HG03469 (cell line): ENCODE measurements at regions not wholly inside any gene's neighbourhood (a gene's known extent, or its start where the extent isn't known, plus 50 kb on each side); places are given as distances from the start of the nearest gene placed in this dataset.

ENCODE experiments used
- ATAC-seq: cut with Tn5 transposase; IDR thresholded peaks from one replicate; pipeline ENCODE4 v1.9.1; 2021; ENCODE audit warnings: mild to moderate bottlenecking, moderate library complexity, moderate number of reproducible peaks; ENCODE audit not compliant: unreplicated experiment

DNA sequence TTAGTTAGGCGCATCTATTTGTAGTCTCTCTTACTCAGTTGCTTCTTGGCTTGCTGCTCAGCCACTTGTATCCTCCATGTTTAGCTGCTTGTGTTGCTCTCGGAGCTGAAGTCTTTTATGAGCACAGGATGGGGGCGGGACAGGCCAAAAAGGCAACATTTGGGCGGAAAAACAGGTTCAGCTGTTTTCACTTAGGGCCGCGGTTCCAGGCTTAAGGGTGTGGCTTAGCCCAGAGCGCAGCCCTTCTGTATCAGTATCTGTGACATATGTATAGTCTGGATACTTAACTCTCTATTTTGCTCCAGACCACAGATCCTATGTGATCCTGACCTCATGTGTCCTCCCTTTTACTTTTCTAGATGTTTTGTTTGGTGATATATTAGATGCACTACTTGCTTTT lies 763.5 kb downstream of the SUCLG1 start:
- ATAC-seq = no peak

DNA sequence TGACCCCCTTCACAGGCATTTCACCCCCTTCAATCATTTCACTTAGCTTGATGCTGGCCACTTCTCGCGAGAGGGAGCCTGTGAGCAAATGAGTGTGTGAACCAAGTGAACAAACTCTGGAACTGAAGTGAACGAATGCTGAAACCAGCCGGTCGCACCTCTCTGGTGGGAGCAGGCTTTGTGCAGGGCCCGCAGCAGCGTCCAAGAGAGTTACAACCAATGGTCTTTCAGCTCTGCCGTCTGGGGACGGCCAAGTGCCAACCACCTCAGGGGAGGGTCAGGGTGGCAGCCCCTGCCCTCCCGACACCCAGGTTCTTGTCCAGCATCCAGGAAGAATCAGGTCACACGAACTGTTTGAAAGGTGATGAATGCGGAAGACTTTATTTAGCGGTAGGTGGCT lies 764.0 kb downstream of the SUCLG1 start:
- ATAC-seq = no peak

DNA sequence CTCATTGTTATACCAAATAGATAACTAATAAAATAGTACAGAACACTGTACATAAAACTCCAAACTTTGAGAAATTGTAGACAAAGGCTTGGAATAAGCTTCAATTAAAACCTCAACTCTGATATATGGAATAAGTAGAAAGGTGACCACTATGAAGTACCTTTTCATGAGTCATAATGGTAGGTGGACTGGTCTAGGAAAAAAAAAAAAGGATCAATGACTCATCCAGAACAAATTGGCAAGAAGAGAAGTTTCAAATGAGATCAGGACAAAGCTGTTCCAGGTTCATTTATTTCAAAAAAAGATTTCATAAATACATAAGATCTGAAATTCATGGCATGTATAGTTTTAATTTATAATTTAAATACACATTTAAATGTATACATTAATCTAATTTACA lies 769.7 kb downstream of the SUCLG1 start:
- ATAC-seq = no peak

DNA sequence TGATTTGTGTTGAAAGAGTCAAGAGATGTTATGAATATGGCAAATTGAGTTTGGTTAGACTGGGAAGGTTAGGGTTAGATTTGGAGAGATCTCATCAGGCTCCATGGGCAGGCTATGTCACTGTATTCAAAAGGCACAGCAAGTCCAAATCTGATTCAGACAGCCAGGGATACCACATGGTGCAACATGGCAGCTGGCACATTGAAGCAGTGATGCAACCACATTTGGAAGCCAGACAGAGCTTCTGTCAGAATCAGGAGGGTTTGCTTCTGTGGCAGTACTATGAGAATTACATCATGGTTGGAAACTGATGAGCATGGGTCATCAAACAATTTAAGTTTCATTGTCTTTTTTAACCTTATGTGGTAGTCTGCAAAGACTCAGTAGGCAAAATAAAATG lies 772.2 kb downstream of the SUCLG1 start:
- ATAC-seq = no peak

- no peak for ATAC-seq
These were observed 785.0 kb downstream of the SUCLG1 start for GRCh38 chr2:83674050-83674449.

GRCh38 chr2:83665894-83666293 lies 793.2 kb downstream of the SUCLG1 start:
- no peak for ATAC-seq

DNA sequence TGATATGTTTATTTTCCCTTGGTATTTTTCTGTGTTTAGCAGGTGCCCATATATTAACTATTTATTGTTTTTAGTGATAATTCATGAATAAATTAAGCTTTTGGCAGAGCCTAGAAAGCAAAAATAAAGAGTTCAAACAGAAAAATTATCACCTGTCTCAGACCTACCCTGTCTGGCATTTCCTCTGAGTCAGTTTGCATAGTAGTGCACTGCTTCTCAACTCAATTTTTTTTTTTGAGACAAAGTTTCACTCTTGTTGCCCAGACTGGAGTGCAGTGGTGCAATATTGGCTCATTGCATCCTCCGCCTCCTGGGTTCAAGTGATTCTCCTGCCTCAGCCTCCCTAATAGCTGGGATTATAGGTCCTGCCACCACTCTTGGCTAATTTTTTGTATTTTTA lies 793.9 kb downstream of the SUCLG1 start:
- ATAC-seq = no peak

DNA sequence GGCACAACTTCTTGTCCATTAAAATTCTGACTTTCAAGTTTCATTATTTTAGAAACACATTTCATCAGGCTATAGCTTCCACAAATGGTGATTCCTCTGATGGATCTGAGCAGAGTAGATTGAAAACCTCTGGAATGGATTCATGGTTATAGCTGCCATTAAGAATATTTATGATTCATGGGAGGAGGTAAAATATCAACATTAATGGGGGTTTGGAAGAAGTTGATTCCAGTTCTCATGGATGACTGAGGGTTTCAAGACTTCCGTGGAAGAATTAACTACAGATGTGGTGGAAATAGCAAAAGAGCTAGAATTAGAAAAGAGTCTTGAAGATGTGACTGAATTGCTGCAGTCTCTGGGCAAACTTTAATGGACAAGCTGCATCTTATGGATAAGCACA lies 797.4 kb downstream of the SUCLG1 start:
- no peak for ATAC-seq

DNA sequence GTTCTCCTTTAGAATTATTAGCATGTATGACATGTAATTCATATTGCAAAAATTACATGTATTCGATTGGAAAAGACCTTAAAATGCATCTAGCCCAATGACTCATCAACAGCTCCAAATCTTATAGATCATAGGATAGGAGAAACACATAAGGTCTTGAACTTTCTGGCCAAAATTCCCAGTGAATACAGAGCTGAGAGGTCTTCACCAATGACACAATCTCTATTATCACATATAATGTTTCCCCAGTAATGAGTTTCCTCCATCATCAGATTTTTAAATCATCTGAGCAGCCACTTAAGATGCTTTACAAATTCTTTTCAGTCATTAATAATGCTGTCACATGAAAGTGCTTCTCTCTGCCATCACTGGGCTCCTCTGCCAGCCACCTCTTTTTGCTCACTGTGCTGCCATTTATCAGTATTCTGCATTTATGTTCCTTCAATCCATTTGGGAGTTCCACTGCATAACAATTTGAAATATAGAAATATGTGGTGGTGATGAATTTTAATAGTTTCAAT lies 804.9 kb downstream of the SUCLG1 start:
- ATAC-seq = no peak

GRCh38 chr2:83650898-83651297 lies 808.2 kb downstream of the SUCLG1 start:
- no peak for ATAC-seq

- ATAC-seq = no peak
These were observed 808.9 kb downstream of the SUCLG1 start for GRCh38 chr2:83650161-83650560.

DNA sequence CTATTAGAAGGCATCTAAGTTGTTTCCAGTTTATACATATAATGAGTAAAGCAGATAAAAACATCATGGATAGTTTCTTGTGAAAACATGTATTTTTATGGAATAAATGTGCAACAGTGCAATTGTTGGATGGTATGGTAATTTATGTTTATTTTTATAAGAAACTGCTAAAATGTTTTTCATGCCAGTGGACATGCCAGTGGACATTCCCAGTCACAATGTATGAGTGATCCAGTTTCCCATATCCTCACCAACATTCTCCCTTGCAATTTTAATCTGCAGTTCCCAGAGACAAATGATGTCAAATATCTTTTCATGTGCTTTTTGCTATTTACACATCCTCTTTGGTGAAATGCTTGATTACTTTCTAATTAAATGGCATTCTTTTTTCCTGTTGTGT lies 818.6 kb downstream of the SUCLG1 start:
- no peak for ATAC-seq

DNA sequence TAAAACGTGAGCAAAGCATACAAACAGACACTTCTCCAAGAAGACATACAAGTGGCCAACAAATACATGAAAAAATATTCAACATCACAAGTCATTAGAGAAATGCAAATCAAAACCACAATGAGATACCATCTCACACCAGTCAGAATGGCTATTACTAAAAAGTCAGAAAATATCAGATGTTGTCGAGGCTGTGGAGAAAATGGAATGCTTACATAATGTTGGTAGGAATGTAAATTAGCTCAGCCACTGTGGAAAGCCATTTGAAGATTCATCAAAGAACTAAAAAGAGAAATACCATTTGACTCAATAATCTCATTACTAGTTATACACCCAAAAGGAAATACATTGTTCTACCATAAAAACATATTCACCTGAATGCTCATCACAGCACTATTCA lies 825.7 kb downstream of the SUCLG1 start:
- ATAC-seq = no peak

GRCh38 chr2:83630351-83630750 lies 828.7 kb downstream of the SUCLG1 start:
- ATAC-seq = no peak

DNA sequence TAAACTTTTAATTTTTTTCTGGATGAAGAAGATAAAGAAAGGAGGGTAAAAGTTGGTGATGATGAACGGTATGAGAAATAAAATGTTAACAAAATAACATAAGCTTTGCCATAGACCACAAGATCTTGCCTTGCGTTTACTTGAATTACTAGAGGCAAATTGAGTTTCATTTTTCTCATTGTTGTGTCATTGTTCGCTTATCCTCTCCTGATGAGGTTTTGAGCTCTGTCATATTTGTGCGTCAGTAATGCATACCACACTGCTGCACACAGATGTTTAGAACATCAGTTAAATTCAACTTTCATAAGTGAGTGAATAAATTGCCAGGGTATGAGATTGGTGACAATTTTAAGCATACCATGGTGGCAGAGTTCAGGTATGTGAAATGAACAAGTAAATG lies 843.6 kb downstream of the SUCLG1 start:
- ATAC-seq = no peak

DNA sequence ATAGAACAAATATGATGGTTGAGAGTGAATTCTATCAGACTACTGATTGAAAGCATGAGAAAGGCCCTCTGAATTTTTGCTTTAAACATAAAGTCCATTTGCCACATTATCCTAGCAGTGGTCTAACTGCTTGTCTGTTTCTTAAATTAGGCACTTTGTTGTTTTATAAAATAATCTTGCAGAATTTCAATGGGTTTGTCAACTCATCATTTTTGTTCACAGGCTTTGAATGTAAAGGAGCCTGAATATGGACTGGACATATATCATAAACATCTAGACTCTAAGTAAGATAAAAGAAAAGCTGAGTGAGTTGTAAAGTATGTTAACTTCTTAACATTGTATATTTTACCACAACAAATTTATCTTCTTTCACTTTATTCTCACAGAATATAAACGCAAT lies 845.9 kb downstream of the SUCLG1 start:
- ATAC-seq = no peak

- ATAC-seq = no peak
These were observed 856.3 kb downstream of the SUCLG1 start for GRCh38 chr2:83602753-83603152.

DNA sequence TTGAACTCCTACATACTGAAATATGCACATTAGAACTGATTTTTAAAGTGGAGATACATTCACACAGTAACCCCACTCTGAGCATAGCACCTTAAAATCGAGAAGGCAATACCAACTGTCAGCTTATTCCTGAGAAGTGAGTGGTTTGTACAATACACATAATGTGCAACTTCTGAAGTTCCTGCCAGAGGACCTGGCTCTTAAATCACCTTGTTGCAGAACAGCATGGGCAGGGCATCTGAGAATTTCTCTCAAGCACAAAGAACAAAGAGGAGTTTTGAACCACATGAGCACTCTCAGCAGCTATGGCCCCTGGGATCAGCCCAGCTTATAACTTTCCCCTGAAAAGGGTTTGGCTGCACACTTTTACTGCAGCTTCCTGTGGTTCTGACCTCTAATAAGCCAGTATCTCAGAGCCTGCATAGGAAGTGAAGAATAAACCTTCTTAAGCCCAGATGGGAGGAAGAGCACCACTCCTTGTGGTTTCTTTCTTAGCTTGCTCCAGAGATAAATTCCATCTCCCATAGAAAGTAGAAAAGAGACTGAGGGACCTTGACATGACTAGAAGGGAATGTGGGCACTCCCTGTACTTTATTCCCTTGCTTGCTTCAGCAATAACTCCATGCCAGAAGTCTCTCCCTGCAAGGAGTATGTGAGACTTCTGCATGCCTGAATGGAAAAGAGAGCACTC lies 862.3 kb downstream of the SUCLG1 start:
- ATAC-seq = no peak

GRCh38 chr2:83595926-83596325 lies 863.2 kb downstream of the SUCLG1 start:
- ATAC-seq = no peak

DNA sequence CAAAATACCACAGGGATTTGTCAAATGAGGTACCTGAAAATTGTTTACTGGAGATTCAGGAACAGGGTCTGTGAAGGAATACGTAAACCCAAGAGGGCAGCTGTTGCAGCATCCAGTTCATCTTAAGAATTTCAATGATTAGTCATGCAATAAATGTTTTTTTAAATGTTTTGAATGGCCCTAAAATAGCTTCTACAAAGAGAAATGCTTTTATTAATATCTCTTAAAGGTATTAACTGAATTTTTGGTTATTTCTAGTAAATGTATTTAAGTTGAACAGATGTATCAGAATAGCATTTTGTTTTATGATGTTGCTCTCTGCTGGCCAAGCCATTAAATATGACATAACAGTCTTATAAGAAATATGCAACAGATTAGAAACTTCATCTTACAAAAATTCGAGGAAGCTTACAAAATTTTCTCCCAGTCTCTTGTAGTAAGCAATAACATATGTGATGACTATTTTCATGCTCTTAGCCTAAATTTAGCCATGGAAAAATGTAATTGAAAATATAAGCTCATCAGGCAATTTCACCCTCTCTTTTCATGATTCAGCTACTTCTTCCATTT lies 863.9 kb downstream of the SUCLG1 start:
- no peak for ATAC-seq

- no peak for ATAC-seq
These were observed 864.6 kb downstream of the SUCLG1 start for GRCh38 chr2:83594241-83595120.

DNA sequence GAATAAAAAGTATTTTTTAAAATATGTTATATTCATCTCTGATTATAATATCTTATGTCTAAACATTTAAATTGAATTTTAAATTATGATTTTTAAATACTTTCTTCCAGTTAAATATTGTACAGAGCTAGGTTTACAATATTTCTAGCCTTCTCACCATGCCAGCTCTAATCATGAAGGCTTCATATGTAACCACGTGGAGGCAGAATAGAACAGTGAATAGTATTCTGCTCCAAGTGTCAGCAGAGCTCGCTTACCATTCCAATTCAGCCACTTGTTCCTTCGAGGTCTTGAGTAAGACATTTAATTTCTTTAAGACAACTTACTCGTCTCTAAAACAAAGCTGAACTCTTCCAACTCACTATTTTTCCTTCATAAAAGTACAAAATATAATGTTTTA lies 871.8 kb downstream of the SUCLG1 start:
- no peak for ATAC-seq
